H9 (cell line): ENCODE measurements at regions not wholly inside any gene's neighbourhood (a gene's known extent, or its start where the extent isn't known, plus 50 kb on each side); places are given as distances from the start of the nearest gene placed in this dataset.

Source experiments
- DNase-seq: peaks from one replicate; pipeline ENCODE4 v3.0.0-alpha.2; 2017
- H2AFZ ChIP-seq: one replicate; pipeline ENCODE4 v1.6.1; 2013; ENCODE audit warnings: mild to moderate bottlenecking, low read length, control low read depth, moderate library complexity
- H2AK5ac ChIP-seq: 2 replicates; pipeline ENCODE4 v1.6.1; 2013; ENCODE audit warnings: low read length, control low read depth, mixed read lengths; ENCODE audit not compliant: insufficient read length
- H2BK120ac ChIP-seq: one replicate; pipeline ENCODE4 v1.6.1; 2013; ENCODE audit warnings: low read depth, mild to moderate bottlenecking, low read length, control low read depth, inconsistent platforms; ENCODE audit not compliant: poor library complexity, severe bottlenecking
- H2BK12ac ChIP-seq: 2 replicates; pipeline ENCODE4 v1.6.1; 2013; ENCODE audit warnings: low read length, control low read depth, mixed read lengths, low read depth; ENCODE audit not compliant: insufficient read length
- H2BK15ac ChIP-seq: 2 replicates; pipeline ENCODE4 v1.6.1; 2013; ENCODE audit warnings: low read depth, low read length, control low read depth
- H2BK20ac ChIP-seq: one replicate; pipeline ENCODE4 v1.6.1; 2013; ENCODE audit warnings: low read depth, mild to moderate bottlenecking, low read length, control low read depth, inconsistent platforms; ENCODE audit not compliant: poor library complexity, severe bottlenecking
- H2BK5ac ChIP-seq: 2 replicates; pipeline ENCODE4 v1.6.1; 2013; ENCODE audit warnings: low read length, control low read depth, mixed read lengths; ENCODE audit not compliant: insufficient read length
- H3K14ac ChIP-seq: 2 replicates; pipeline ENCODE4 v1.6.1; 2013; ENCODE audit warnings: low read length, control low read depth; ENCODE audit not compliant: insufficient read depth
- H3K18ac ChIP-seq: 2 replicates; pipeline ENCODE4 v1.6.1; 2013; ENCODE audit warnings: low read depth, mild to moderate bottlenecking, mixed read lengths, low read length, control low read depth; ENCODE audit not compliant: insufficient read length
- H3K23ac ChIP-seq: 2 replicates; pipeline ENCODE4 v1.6.1; 2013; ENCODE audit warnings: low read length, control low read depth, mixed read lengths, low read depth; ENCODE audit not compliant: insufficient read length
- H3K23me2 ChIP-seq: 2 replicates; pipeline ENCODE4 v1.6.1; 2013; ENCODE audit warnings: low read depth, mild to moderate bottlenecking, mixed read lengths, low read length, control low read depth; ENCODE audit not compliant: insufficient read length, poor library complexity, severe bottlenecking
- H3K27ac ChIP-seq: 2 replicates; pipeline ENCODE4 v1.5.1; 2013; ENCODE audit warnings: low read length, control low read depth, mixed read lengths, low read depth; ENCODE audit not compliant: insufficient read length
- H3K27me3 ChIP-seq: 2 replicates; pipeline ENCODE4 v1.6.1; 2013; ENCODE audit warnings: low read length, control low read depth, inconsistent platforms; ENCODE audit not compliant: insufficient read depth
- H3K4ac ChIP-seq: 2 replicates; pipeline ENCODE4 v1.6.1; 2013; ENCODE audit warnings: low read depth, mild to moderate bottlenecking, control low read depth, inconsistent platforms, low read length, moderate library complexity
- H3K4me1 ChIP-seq: 2 replicates; pipeline ENCODE4 v1.6.1; 2013; ENCODE audit warnings: low read length, control low read depth, inconsistent platforms; ENCODE audit not compliant: insufficient read depth
- H3K4me2 ChIP-seq: 2 replicates; pipeline ENCODE4 v1.6.1; 2013; ENCODE audit warnings: low read length, control low read depth, mixed read lengths; ENCODE audit not compliant: insufficient read length, insufficient read depth
- H3K56ac ChIP-seq: 2 replicates; pipeline ENCODE4 v1.6.1; 2013; ENCODE audit warnings: low read depth, mild to moderate bottlenecking, mixed read lengths, low read length, control low read depth; ENCODE audit not compliant: insufficient read length
- H3K79me1 ChIP-seq: 2 replicates; pipeline ENCODE4 v1.6.1; 2013; ENCODE audit warnings: low read depth, mild to moderate bottlenecking, moderate library complexity, low read length, control low read depth, inconsistent platforms; ENCODE audit not compliant: insufficient read depth, poor library complexity, severe bottlenecking
- H3K79me2 ChIP-seq: 2 replicates; pipeline ENCODE4 v1.6.1; 2013; ENCODE audit warnings: low read length, control low read depth, inconsistent platforms; ENCODE audit not compliant: insufficient read depth
- H3K9ac ChIP-seq: 2 replicates; pipeline ENCODE4 v1.6.1; 2013; ENCODE audit warnings: low read length, control low read depth, mixed read lengths; ENCODE audit not compliant: insufficient read length; ENCODE audit errors: extremely low read depth
- H3K9me3 ChIP-seq: one replicate; pipeline ENCODE4 v1.6.1; 2013; ENCODE audit warnings: low read depth, low read length, inconsistent platforms; ENCODE audit not compliant: control insufficient read depth
- H3T11ph ChIP-seq: one replicate; pipeline ENCODE4 v1.6.1; 2013; ENCODE audit warnings: mild to moderate bottlenecking, low read length, control low read depth, inconsistent platforms
- H4K20me1 ChIP-seq: one replicate; pipeline ENCODE4 v1.6.1; 2013; ENCODE audit not compliant: control insufficient read depth, insufficient read length, insufficient read depth
- H4K5ac ChIP-seq: 2 replicates; pipeline ENCODE4 v1.6.1; 2013; ENCODE audit warnings: low read depth, mild to moderate bottlenecking, mixed read lengths, low read length, control low read depth; ENCODE audit not compliant: insufficient read length
- H4K8ac ChIP-seq: replicated peaks from 2 replicates; pipeline ENCODE4 v1.6.1; 2013; ENCODE audit warnings: low read length, control low read depth, mixed read lengths, low read depth; ENCODE audit not compliant: insufficient read length
- H4K91ac ChIP-seq: 2 replicates; pipeline ENCODE4 v1.6.1; 2013; ENCODE audit warnings: low read depth, mild to moderate bottlenecking, moderate library complexity, mixed read lengths, low read length, control low read depth; ENCODE audit not compliant: insufficient read length
- H3K27ac Mint-ChIP-seq, 3 experiments: 2 replicates in 2 of 3; 3 replicates in 1 of 3; pipeline ENCODE4 v1.8.0; 2020 to 2021; ENCODE audit warnings: mixed read lengths in 3 of 3, mild to moderate bottlenecking in 1 of 3, moderate library complexity in 1 of 3
- H3K27me3 Mint-ChIP-seq: 2 replicates; pipeline ENCODE4 v1.8.0; 2021; ENCODE audit warnings: low read depth, mild to moderate bottlenecking, moderate library complexity, mixed read lengths
- H3K36me3 Mint-ChIP-seq, 3 experiments: 2 replicates in 2 of 3; 3 replicates in 1 of 3; pipeline ENCODE4 v1.8.0; 2020 to 2021; ENCODE audit warnings: low read depth in 3 of 3, mixed read lengths in 3 of 3; ENCODE audit not compliant: insufficient read depth in 1 of 3
- H3K4me1 Mint-ChIP-seq, 2 experiments: 2 replicates each; pipeline ENCODE4 v1.8.0; 2020; ENCODE audit warnings: mixed read lengths in 2 of 2
- H3K4me3 Mint-ChIP-seq, 2 experiments: 2 replicates in 1 of 2; 3 replicates in 1 of 2; pipeline ENCODE4 v1.8.0; 2020 to 2021; ENCODE audit warnings: mild to moderate bottlenecking in 2 of 2, mixed read lengths in 2 of 2, moderate library complexity in 1 of 2
- H3K9me3 Mint-ChIP-seq, 2 experiments: 2 replicates in 1 of 2; 3 replicates in 1 of 2; pipeline ENCODE4 v1.8.0; 2020; ENCODE audit warnings: mild to moderate bottlenecking in 2 of 2, mixed read lengths in 2 of 2, moderate library complexity in 1 of 2
- CTCF ChIP-seq: fragments of 200-600 bp; sonication (generic); conservative IDR thresholded peaks from 3 replicates; pipeline ENCODE4 v1.8.0; 2021; ENCODE audit warnings: antibody characterized with exemption, mild to moderate bottlenecking
- WGBS: extraction: QIAGEN DNeasy Blood & Tissue Kit; methylation state at CpG from one replicate; pipeline ENCODE4 v1.1.7; 2013; ENCODE audit warnings: missing lambda C conversion rate, low lambda C conversion rate, mixed read lengths; ENCODE audit not compliant: insufficient read length; ENCODE audit errors: extremely low coverage; 5-methylcytosine and 5-hydroxymethylcytosine counted together

DNA sequence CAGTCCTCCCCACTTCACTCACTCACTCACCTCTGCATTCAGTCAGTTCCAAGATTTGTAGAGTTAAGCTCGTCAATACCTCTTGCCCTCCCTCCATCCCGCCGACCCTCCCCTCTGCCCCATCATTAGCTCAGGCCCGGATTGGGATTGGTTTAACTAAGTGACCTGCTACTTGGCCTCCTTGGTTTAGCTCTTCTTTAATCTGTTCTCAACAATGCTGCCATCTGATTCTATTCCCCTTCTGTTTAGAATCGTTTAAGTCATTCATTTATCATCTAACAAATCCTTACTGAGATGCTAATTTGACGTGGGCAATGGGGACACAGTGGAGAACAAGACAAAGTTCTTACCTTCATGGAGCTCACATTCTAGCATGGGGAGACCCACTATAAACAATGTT is 204.6 kb downstream of the MTX2 start:
- H3K4me1 ChIP-seq = no peaks in the 10 kb centered on the region
- no peaks in the 10 kb centered on the region for H3K9me3 ChIP-seq
- no peak overlapping the region for H2BK15ac ChIP-seq
- no peaks in the 10 kb centered on the region for H3K79me1 ChIP-seq
- H4K5ac ChIP-seq = no peak overlapping the region
- no peak overlapping the region for H3K4me2 ChIP-seq
- no peak overlapping the region for H2BK20ac ChIP-seq
- no peak overlapping the region for H3K9ac ChIP-seq
- no peak for DNase-seq
- no peak overlapping the region for H2AFZ ChIP-seq
- H3K23me2 ChIP-seq = no peaks in the 10 kb centered on the region
- H3K14ac ChIP-seq = no peak overlapping the region
- TF ChIP-seq CTCF = no peak
- no peak overlapping the region for H3K23ac ChIP-seq
- Mint-ChIP-seq H3K27me3 (peaks cover 11% of the 10 kb centered on the region), H3K27ac (no peak overlapping the region), H3K9me3 (no peaks in the 10 kb centered on the region), H3K36me3 (no peaks in the 10 kb centered on the region), H3K4me1 (peaks cover 0 to 5% of the 10 kb centered on the region in 2 experiments; a peak in 2 of 4 replicates), H3K4me3 (no peak overlapping the region)
- H2AK5ac ChIP-seq = no peak overlapping the region
- WGBS = no CpG with 5 or more reads among the region's 6 CpGs
- H3K4ac ChIP-seq = no peak overlapping the region
- H3K27ac ChIP-seq = no peak overlapping the region
- no peaks in the 10 kb centered on the region for H3K27me3 ChIP-seq
- H4K8ac ChIP-seq = no peak overlapping the region
- no peak overlapping the region for H2BK5ac ChIP-seq
- H2BK120ac ChIP-seq = no peak overlapping the region
- H3K18ac ChIP-seq = no peak overlapping the region
- H3K79me2 ChIP-seq = no peaks in the 10 kb centered on the region
- no peak overlapping the region for H3K56ac ChIP-seq
- H4K20me1 ChIP-seq = no peaks in the 10 kb centered on the region
- no peak overlapping the region for H3T11ph ChIP-seq
- H2BK12ac ChIP-seq = no peak overlapping the region
- H4K91ac ChIP-seq = no peak overlapping the region
